ENCODE measurements at regions not wholly inside any gene's neighbourhood (a gene's known extent, or its start where the extent isn't known, plus 50 kb on each side); places are given as distances from the start of the nearest gene placed in this dataset.

GRCh38 chr1:55588309-55588708, 373.1 kb upstream of the USP24 start:
- DNase-seq = no peak

GRCh38 chr1:55586771-55587170, 371.6 kb upstream of the USP24 start:
- DNase-seq = no peak

DNA sequence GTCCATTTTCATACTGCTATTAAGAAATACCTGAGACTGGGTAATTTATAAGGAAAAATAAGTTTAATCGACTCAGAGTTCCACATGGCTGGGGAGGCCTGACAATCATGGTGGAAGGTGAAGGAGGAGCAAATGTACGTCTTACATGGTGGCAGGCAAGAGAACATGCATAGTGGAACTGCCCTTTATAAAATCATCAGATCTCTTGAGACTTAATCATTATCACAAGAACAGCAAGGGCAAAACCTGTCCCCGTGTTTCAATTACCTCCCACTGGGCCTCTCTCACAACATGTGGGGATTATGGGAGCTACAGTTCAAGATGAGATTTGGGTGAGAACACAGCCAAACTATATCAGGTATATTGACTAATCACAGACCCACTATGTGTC, 370.2 kb upstream of the USP24 start:
- no peak for DNase-seq

DNA sequence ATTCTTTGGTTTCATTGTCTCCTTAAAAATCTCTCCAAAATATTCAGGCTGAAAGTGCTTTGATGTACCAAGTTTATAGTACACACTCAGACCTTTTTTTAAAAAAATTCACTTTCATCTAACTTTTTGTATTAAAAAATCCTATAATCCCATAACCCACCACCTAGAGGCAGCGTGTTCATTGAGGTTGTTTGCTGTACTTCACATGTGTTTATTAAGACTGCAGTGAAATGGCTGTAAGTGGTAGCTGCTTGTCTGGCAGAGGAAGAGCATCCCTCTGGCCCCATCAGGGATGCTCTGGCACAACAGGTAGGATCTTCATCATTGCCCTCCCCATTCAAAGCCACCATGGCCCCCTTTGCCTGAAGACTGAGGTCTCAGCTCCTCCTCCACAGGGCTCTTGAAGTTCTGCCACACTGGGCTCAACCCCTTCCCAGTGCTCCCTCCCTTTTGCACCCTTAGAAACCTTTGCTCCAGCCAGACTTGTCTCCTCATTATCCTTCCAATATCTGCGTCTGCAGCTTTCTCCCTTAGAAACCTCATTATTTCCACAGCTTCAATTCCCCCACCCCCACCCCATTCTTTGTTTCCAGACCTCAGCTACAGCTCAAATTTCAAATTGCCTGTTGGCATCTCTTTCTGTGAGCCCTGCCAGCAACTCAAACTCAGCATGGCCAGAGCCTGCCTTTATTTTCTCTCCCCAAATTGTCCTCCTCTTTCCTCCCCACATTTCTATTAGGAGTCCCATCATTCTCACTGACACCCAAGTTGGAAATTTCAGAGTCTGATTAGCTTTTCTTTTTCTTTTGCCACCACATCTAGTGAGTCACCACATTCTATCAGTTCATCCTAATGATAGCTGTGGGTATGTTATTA, 369.6 kb upstream of the USP24 start:
- DNase-seq = no peak

GRCh38 chr1:55582084-55582483, 366.9 kb upstream of the USP24 start:
- no peak for DNase-seq

DNA sequence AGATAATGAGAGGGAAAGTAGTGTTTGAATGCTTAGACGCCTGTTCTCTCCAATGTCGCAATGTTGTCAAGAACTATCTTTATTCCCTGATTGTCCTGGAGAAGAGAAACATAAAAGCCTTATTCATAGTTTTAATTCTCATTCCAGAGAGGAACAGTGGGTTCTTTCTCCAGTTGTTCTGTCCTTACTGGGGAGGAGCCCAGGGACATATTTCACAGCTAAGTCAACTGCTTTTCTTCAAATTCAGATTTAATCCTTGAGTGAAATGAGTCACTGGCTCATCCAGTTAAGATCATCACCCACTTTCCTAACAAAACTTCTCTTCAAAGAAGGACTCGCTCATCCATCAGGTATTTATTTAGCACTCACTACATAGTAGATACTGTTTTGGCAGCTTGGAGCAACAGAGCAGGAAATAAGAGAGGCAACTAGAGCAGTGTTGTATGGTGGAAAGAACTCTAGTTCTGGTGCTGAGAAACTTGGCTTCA, 365.7 kb upstream of the USP24 start:
- no peak for DNase-seq

- no peak for DNase-seq
Observed at GRCh38 chr1:55579332-55580001, 364.3 kb upstream of the USP24 start.

- no peak for DNase-seq
Observed at GRCh38 chr1:55578646-55579045, 363.5 kb upstream of the USP24 start.

DNA sequence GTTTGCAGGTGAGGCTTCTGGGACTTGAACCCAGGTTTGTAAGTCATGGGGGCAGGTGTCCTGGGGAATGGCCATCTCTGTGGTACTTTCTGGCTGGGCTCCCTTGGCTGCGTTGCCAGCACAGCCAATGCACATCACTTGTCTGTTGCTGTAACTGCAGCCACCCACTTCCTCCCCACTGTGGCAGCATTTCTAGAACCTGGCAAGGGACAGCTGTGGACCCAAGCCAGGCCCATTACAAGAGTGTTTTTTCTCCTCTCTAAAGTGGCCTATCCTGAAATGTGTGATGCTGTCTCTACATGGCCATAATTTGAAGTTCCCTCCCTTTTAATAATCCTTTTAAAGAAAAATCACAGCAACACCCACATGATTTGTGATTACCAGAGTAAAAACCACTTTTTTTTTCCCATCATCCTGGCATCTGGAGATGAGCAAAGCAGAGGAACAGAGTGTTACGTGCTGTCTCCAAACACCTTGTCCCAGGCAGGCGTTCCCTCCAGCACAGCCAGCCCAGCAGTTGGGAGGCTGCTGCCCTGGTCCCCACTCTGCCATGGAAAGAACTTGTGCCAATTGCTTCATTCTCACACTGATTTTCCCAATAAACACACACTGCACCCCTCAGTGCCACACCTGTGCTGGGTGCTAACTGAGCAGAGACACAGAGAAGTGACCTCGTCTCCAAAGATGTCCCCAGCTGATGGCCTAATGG, 360.6 kb upstream of the USP24 start:
- no peak for DNase-seq

GRCh38 chr1:55574691-55575225, 359.6 kb upstream of the USP24 start:
- no peak for DNase-seq

DNA sequence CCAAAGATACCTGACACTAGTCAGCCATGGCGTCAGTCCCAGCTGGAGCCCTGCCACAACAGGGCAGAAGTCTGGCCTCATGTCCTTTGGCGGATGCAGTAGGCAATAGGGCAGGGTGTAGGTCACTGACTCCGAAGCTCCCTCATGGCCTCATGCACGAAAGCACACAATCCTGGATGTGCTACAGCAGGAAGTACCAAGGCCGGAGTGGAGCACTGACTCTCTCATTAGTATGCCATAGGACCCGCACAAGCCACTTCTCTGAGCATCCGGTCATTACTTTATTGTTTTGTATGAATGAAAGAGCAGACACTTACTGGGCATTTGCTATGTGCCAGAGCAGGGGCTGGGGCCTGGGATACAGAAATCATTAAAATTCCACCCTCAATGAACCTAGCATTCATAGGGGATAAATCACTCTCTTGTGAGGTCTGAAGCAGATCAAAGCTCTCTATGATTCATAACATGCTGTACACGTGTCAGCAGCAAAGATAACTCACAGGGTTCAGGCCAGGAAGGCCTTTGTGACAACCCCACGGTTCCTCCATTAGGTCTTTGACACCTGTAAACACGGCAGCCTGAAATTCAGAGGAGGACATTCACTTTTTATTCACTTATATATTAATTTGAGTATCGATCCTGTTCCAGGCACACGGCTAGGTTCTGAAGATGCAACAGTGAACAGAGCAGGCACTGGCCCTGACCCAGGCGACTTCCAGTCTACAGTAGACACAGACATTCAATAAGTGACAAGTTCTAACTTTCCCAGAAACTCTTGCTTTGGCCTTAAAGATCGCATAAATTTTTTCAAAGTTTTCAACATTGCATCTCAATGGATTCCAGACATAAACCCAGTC, 357.9 kb upstream of the USP24 start:
- no peak for DNase-seq

GRCh38 chr1:55571767-55572166, 356.6 kb upstream of the USP24 start:
- no peak for DNase-seq

DNA sequence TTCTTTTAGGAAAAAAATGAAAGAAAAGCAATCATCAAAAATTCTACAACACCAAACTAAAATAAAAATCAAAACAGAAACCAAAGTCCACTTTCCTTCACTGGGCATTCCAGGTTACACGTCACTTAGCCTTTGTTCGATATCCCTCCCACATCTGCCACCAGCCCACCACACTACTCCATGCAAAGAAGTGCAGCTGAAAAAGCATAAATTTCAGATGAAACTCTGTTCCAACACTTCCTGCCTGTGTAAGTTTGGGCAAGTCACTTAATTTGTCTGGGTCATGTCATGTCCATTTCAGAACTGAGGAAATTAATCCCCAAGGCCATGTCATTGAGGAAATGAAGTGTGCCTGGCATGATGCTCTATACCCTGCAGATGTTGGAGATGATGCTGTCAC, 354.3 kb upstream of the USP24 start:
- DNase-seq = no peak

- DNase-seq = no peak
Observed at GRCh38 chr1:55568732-55569131, 353.6 kb upstream of the USP24 start.

DNA sequence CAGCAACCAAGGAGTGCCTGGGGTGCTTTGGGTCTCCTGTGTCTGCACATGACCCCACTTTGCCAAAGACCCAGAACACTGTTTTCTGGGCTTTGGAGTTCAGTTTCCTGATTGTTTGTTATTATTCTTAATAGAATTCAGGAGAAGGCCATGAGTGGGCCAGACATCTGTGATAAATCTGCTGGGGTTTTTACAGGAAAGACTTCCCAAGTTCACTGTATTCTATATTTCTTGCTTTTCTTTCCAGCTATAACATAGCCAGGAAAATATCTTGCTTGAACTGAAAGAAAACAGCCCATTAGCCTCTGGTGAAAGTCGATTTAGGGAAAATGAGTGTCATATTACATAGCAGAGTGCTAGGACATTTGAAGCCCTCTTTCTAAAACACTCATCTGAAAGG, 345.1 kb upstream of the USP24 start:
- DNase-seq = no peak

GRCh38 chr1:55559842-55560241, 344.7 kb upstream of the USP24 start:
- DNase-seq = no peak

DNA sequence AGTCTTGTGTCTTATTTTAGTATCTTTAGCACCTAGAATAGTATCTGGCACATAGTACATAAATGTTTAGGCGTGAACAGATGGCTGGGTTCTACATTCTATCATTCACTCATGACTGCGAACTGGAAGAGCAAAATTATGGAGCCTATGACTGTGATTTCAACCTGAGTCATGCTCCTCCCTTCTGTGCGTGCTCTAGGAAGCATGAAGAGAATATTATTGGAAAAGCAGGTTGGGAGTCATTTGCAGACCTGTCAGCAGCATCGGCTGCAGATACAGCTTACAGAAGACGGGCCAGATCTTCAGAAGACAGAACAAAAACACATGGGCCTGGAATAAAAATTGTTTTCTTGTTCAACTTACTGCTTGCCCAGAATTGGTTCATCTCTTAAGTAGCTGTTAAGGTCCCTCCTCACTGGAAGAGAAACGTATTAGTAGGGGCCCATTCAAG, 344.0 kb upstream of the USP24 start:
- DNase-seq = no peak

- no peak for DNase-seq
Observed at GRCh38 chr1:55558515-55558914, 343.4 kb upstream of the USP24 start.

DNA sequence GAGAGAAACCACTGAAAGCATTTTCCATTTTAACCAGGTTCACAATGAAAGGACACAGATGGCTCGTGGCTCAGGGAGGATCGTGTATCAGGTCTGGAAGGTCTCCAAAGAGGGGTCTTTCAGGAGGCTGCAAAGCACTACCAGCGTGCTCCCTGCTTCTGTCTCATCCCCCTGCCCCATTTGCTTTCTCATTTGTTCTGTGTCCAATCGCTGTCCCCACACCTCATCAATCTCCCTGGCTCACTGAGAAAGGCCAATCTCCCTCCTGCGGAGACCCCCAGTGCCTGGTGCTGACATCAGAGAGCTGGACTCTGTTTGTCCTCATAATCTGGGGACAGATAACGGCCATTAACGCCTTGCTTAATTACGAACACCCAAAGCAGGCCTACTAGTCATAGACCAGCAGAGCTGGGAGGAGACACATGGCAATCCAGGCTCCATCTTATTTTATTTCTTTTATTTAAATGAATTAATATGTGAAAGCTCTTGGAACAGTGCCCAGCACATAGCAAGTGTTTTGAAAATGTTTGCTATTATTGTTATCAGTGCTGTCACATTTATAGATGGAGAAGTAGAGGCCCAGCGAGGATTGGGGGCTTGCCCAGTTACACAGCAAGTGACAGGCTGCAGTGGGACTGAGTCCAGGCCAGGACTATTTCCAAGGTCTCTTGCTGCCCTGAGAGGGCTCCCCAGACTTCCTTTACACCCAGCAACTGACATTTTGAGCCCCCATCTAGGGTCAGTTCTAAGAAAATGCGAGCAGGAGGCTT, 341.0 kb upstream of the USP24 start:
- DNase-seq = no peak

- no peak for DNase-seq
Observed at GRCh38 chr1:55554611-55555010, 339.4 kb upstream of the USP24 start.

DNA sequence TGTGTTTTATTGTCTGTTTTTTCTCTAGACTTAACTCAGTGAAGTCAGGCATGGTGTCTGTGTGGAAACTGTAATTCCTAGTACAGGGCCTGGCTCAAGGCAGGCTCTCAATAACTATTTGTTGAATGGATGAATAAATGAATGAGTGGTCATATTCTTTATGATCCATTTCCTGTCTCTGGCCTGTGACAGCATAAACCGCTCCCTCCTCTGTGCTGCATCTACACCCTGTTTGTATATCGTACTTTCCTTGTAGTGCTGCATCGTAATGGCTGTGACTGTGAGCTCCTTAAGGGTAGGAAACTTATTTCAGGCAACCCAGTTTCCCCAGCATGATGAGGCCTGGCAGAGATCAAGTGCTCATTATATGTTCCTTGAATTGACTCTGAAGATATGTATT, 337.5 kb upstream of the USP24 start:
- DNase-seq = no peak

GRCh38 chr1:55547405-55547804, 332.2 kb upstream of the USP24 start:
- no peak for DNase-seq
